Panc1 (cell line): ENCODE measurements at regions not wholly inside any gene's neighbourhood (a gene's known extent, or its start where the extent isn't known, plus 50 kb on each side); places are given as distances from the start of the nearest gene placed in this dataset.
"Not testable (repeated sequence)": the region's sequence is repeated elsewhere in the genome, so short reads cannot be mapped to it uniquely, and the experiment has no call there.

Experiments used
- ATAC-seq: fragments of 200-7000 bp; cut with Tn5 transposase; 2 replicates; pipeline ENCODE4 v1.9.1; 2020; ENCODE audit warnings: mild to moderate bottlenecking, moderate library complexity
- BruUV-seq: library from RNA; stranded (reverse); fragments of 400-500 nt; replicated peaks from 2 replicates; lab custom pipeline; 2021; lab: Mats Ljungman, UMichigan
- CTCF ChIA-PET: fragments of 300-600 bp; sonication (Branson Sonifier 250); formaldehyde crosslinking; loops from one replicate; lab custom pipeline; 2022; ENCODE audit warnings: antibody characterized with exemption; lab: Charles Lee
- POLR2A ChIA-PET: fragments of 300-600 bp; sonication (Branson Sonifier 250); formaldehyde crosslinking; loops from one replicate; lab custom pipeline; 2022; ENCODE audit warnings: antibody characterized with exemption; lab: Charles Lee
- DNase-seq: peaks from one replicate; pipeline ENCODE4 v3.0.0-alpha.2; 2010; ENCODE audit warnings: low read depth, low spot score
- H3K27ac ChIP-seq: 2 replicates; pipeline ENCODE4 v1.5.1; 2011; ENCODE audit warnings: mild to moderate bottlenecking, low read length, inconsistent platforms
- H3K27me3 ChIP-seq: fragments of 200-500 bp; sonication (Bioruptor generic); 2 replicates; pipeline ENCODE4 v1.6.0; 2014; ENCODE audit warnings: low read length, inconsistent platforms; ENCODE audit not compliant: control insufficient read depth, insufficient read depth
- H3K36me3 ChIP-seq: fragments of 200-500 bp; sonication (Bioruptor generic); 2 replicates; pipeline ENCODE4 v1.5.1; 2014; ENCODE audit warnings: inconsistent platforms, mild to moderate bottlenecking, low read length, moderate library complexity; ENCODE audit not compliant: control insufficient read depth, insufficient read depth
- H3K4me1 ChIP-seq: 2 replicates; pipeline ENCODE4 v1.5.1; 2011; ENCODE audit warnings: inconsistent platforms, mild to moderate bottlenecking, low read length, moderate library complexity; ENCODE audit not compliant: control insufficient read depth, insufficient read depth
- H3K4me3 ChIP-seq, 2 experiments: 2 replicates each; pipeline ENCODE4 v1.5.1; 2011 to 2012; ENCODE audit warnings: low read depth in 2 of 2, low read length in 2 of 2, mild to moderate bottlenecking in 2 of 2, inconsistent platforms in 1 of 2, moderate library complexity in 1 of 2
- H3K9me3 ChIP-seq: fragments of 200-500 bp; sonication (Bioruptor generic); 2 replicates; pipeline ENCODE4 v1.5.1; 2014; ENCODE audit warnings: low read depth, mild to moderate bottlenecking, inconsistent platforms, low read length, moderate library complexity; ENCODE audit not compliant: control insufficient read depth, insufficient read depth
- CTCF ChIP-seq: fragments of 450-650 bp; IDR thresholded peaks from 2 replicates; pipeline ENCODE4 v1.5.1; 2017; ENCODE audit warnings: mild to moderate bottlenecking
- POLR2AphosphoS5 ChIP-seq: IDR thresholded peaks from 2 replicates; pipeline ENCODE4 v1.6.1; 2012; ENCODE audit warnings: mild to moderate bottlenecking, low read depth, low read length, moderate library complexity
- REST ChIP-seq, 2 experiments: IDR thresholded peaks; 2 replicates each; pipeline ENCODE4 v1.6.1; 2011 to 2012; ENCODE audit warnings: low read depth in 2 of 2, control low read depth in 1 of 2, low read length in 1 of 2, mild to moderate bottlenecking in 1 of 2, moderate library complexity in 1 of 2; ENCODE audit not compliant: insufficient read depth in 1 of 2
- SIN3A ChIP-seq: IDR thresholded peaks from 2 replicates; pipeline ENCODE4 v1.6.1; 2012; ENCODE audit warnings: low read depth, mild to moderate bottlenecking, low read length, moderate library complexity, borderline replicate concordance; ENCODE audit not compliant: insufficient read depth
- TCF7L2 ChIP-seq: IDR thresholded peaks from 2 replicates; pipeline ENCODE4 v1.6.1; 2011; ENCODE audit warnings: mild to moderate bottlenecking, low read depth, low read length, inconsistent platforms
- in situ Hi-C: cut with HindIII; loops from 2 replicates; pipeline ENCODE4 v1.10.0; 2016; ENCODE audit warnings: low sequenced_read_pairs, low pct_unique_long_range_greater_than_20kb
- intact Hi-C: fragments of 100-400 bp; cut with micrococcal nuclease; formaldehyde crosslinking; loops from one replicate; pipeline ENCODE4 v1.10.0; 2022; ENCODE audit not compliant: unreplicated experiment

- TF ChIP-seq CTCF, result no peak
- no peak for TF ChIP-seq SIN3A
- TF ChIP-seq POLR2AphosphoS5, result no peak
- no peak for TF ChIP-seq REST (IDR thresholded peaks at IDR 0.05; ENCODE audit: insufficient read depth in 1 of 2, low read depth in 2 of 2, low read length in 1 of 2)
- no peak for TF ChIP-seq TCF7L2
- Histone ChIP-seq H3K4me3 (no peak overlapping the region), H3K9me3 (no peaks in the 10 kb centered on the region), H3K27ac (no peak overlapping the region), H3K36me3 (no peaks in the 10 kb centered on the region), H3K27me3 (no peaks in the 10 kb centered on the region), H3K4me1 (no peaks in the 10 kb centered on the region)
- ATAC-seq, result no peak
- CTCF ChIA-PET, result no interaction called here
- BruUV-seq, result no TSS peak
- intact Hi-C loops (no loop called here), in situ Hi-C loops (no loop called here)
- POLR2A ChIA-PET, result no interaction called here
- no peak for DNase-seq
Measured at GRCh38 chr6:90458353-90459224, 128.3 kb downstream of the MAP3K7 start.

GRCh38 chr6:90457867-90458259 lies 129.0 kb downstream of the MAP3K7 start:
- no peaks in the 10 kb centered on the region for H3K27me3 ChIP-seq
- H3K27ac ChIP-seq, result no peak overlapping the region
- intact Hi-C loops, result no loop called here
- ChIA-PET CTCF (no interaction called here), POLR2A (no interaction called here)
- no peak overlapping the region for H3K4me3 ChIP-seq
- no peaks in the 10 kb centered on the region for H3K36me3 ChIP-seq
- H3K4me1 ChIP-seq, result no peaks in the 10 kb centered on the region
- TF ChIP-seq POLR2AphosphoS5 (no peak), TCF7L2 (no peak), REST (IDR thresholded peaks at IDR 0.05; ENCODE audit: insufficient read depth in 1 of 2, low read depth in 2 of 2, low read length in 1 of 2) (no peak), SIN3A (no peak), CTCF (no peak)
- BruUV-seq, result no TSS peak
- H3K9me3 ChIP-seq, result no peaks in the 10 kb centered on the region
- ATAC-seq, result no peak
- DNase-seq, result no peak
- in situ Hi-C loops, result no loop called here

GRCh38 chr6:90456997-90457866 lies 129.6 kb downstream of the MAP3K7 start:
- H3K36me3 ChIP-seq, H3K9me3 ChIP-seq, POLR2A ChIA-PET, H3K27ac ChIP-seq, H3K27me3 ChIP-seq, H3K4me1 ChIP-seq, intact Hi-C loops, H3K4me3 ChIP-seq, DNase-seq, BruUV-seq, CTCF ChIA-PET, in situ Hi-C loops, ATAC-seq: not testable (repeated sequence)
